GM11168 (cell line): ENCODE measurements at regions not wholly inside any gene's neighbourhood (a gene's known extent, or its start where the extent isn't known, plus 50 kb on each side); places are given as distances from the start of the nearest gene placed in this dataset.
"Not testable (repeated sequence)": the region's sequence is repeated elsewhere in the genome, so short reads cannot be mapped to it uniquely, and the experiment has no call there.

Experiments
- in situ Hi-C: fragments of 300-500 bp; cut with MboI; formaldehyde crosslinking; loops from one replicate; pipeline ENCODE4 v1.12.0; 2022; ENCODE audit warnings: low sequenced_read_pairs; ENCODE audit not compliant: unreplicated experiment

- in situ Hi-C loops = no loop called here
Observed at GRCh38 chr14:66000766-66001165, 485.4 kb upstream of the CCDC196 start.

GRCh38 chr14:66001356-66001755, 484.8 kb upstream of the CCDC196 start:
- in situ Hi-C loops = no loop called here

GRCh38 chr14:66003082-66003730, 483.0 kb upstream of the CCDC196 start:
- in situ Hi-C loops = no loop called here

GRCh38 chr14:66005900-66006434, 480.2 kb upstream of the CCDC196 start:
- in situ Hi-C loops = no loop called here

GRCh38 chr14:66008631-66009030, 477.5 kb upstream of the CCDC196 start:
- in situ Hi-C loops = no loop called here

- in situ Hi-C loops = no loop called here
Observed at GRCh38 chr14:66009089-66009488, 477.1 kb upstream of the CCDC196 start.

DNA sequence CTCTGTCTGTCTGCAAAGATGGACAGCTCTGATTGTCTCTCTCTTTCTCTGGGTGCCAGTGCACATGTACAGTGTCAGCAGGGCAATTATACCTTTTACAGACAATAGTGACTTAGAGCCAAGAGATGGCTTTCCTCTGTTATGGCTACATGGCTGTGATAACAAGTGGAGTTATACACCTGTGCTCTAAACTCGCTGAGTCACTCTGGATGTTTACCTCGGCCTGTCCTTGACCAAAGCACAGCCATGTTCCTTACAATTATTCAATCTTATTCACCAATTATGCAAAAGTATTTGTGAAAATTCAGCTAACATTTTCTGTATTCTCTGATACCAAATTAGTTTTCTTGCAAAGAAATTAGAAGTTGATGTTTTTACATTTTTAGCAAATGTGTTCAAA, 475.5 kb upstream of the CCDC196 start:
- in situ Hi-C loops = no loop called here

DNA sequence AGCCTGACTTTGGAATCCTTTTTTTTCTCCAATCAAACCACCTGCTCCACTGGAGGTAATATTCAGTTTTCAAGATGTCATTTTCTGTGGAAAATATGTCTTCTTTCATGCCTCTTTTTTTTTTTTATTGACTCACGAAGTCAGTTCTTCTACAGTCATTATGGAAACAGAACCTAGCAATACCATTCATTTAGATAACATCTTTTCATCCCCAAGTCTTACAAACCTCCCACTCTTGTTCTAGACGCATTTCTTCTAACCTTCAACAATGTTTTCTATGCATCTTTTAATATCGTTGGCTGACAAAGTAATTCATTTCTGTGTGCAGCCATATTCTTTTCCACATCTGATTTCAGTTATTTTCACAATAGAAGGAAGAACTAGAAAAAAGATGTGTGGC, 474.3 kb upstream of the CCDC196 start:
- in situ Hi-C loops = no loop called here

DNA sequence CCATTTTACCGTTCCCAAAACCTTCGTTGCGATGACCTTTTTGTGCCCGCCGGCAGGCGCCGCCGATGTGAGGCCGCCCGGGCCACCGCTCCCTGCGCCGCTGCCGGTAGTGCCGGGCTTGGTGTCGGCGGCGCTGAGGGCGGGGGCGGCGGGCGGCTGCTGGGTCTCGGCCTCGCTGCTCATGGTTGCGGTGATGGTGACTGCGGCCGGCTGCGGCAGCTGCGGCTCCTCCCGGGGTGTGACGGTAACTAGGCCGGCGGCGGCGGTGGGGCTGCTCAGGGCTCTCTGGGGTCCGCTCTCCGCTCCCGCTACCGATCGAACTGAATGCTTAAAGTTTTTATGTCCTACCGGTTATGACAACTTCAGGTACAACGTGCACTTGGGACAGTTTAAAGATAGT, 472.6 kb upstream of the CCDC196 start:
- in situ Hi-C loops = not testable (repeated sequence)

DNA sequence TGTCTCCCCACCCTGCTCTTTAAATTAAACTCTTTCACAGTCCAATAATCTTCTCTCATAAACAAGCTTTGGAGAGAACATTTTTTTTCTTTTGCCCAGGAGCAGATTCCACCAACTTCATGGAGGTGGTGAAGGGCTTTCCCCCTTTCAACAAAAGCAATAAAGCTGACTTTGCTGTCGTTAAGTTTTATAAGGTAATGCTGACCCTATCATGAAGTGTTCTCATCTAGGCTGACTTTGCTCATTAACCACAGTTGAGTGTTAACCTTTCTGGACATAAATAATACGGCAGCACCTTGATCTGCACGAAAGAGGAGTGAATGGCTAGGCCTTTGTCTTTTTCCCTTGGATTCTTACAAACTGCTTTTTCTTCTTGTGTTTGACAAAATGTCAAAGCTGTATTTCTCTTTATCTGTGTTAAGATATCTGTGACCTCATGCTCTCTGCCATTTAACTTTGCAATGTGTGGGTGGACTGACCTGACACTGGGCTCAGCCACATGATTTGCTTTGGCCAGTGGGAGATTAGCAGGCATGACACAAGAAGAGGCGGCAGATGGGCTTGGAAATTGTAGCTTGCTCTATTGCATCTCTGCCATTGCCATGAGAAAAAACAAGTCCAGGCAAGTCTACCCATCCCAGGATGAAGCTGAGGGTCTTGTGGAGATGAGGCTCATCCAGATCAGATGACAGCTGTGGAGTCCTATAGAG, 470.9 kb upstream of the CCDC196 start:
- in situ Hi-C loops = no loop called here

DNA sequence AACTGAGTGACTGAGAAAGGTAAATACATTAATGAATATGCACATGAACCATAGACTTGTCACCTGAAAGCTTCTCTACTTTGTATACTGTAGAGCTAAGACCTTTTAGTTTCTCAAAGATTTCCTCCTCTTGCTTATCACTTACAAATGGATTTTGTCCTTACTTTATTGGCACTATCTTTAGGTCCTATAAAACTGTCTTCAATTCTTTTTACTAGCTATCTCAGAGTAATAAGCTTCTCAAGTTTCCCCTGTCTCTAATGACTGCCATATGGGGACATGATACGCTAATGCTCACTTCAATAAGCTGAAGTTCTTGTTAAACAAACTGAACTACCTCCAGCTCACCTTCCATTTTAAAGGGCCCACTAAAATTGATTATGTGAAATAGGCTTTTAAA, 468.2 kb upstream of the CCDC196 start:
- in situ Hi-C loops = no loop called here

DNA sequence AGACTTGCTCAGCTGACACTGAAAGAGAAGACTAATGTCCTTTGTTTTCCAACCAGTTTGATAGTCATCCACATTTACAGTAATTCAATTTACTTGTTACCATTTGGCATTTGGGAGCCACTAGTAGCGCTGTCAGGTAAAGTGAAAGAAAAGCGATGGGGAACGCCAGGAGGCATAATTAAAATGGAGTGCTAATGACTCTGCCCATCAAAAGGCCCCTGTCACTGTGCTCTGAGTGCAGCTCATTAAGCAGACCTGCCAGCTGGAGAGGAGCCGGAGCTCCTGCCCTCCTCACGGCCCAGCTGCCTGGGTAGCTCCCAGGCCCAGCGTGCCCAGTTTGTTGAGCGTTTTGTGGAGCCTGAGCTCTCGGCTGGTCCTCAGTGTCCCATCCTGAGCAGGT, 463.6 kb upstream of the CCDC196 start:
- in situ Hi-C loops = no loop called here

DNA sequence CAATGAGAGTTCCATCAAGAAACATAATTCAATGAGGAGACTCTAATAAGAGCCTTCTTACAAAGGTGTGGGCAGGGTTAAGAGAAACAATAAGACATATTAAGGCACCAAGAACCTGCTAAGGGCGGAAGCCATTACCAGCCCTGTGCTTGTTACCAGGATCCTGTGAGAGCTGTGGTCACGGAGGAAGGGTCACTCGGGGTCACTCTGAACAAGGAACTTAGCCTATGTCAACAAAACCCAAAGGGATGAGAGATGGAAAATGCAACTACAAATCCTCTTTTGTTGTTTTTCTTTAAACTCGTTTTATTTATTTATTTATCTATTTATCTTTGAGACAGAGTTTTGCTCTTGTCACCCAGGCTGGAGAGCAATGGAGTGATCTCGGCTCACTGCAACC, 460.4 kb upstream of the CCDC196 start:
- in situ Hi-C loops = no loop called here

- in situ Hi-C loops = not testable (repeated sequence)
Observed at GRCh38 chr14:66031981-66032380, 454.2 kb upstream of the CCDC196 start.

GRCh38 chr14:66032800-66033199, 453.4 kb upstream of the CCDC196 start:
- in situ Hi-C loops = no loop called here

DNA sequence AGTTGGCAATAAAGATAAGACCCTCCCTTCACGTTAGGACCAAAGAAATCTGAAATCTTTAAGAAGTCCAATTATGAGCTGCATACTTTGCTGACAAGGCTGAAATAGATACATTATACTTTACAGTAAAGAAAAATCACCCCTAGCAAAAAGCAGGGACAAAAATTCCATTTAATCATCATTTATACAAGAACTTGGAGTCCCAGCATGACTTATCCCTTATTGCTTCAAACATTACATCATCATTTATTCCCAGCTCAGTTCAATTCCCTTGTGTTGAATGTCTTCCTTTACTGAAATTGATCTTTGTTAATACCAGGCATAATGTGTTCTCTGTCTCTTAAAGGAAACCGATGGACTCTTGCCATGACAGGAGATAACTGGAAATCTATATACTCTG, 449.6 kb upstream of the CCDC196 start:
- in situ Hi-C loops = no loop called here

DNA sequence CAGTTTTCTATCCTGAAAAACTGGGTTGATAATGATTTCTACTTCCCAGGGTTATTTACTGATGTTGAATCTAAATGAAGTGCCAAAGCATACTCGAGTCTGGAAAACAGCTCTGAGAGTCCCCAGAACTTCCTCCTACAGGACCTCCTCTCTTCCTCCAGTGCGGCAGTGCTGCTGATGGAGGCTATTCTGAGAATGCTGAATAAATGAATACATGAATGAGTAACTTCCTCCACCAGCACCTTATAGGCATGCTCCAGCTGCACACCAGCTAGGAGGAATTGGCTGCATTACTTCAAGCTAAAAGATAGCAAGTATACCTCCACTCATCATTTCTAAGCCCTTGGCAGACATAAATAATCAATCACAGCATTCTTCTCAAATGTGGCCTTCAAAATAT, 448.8 kb upstream of the CCDC196 start:
- in situ Hi-C loops = no loop called here

DNA sequence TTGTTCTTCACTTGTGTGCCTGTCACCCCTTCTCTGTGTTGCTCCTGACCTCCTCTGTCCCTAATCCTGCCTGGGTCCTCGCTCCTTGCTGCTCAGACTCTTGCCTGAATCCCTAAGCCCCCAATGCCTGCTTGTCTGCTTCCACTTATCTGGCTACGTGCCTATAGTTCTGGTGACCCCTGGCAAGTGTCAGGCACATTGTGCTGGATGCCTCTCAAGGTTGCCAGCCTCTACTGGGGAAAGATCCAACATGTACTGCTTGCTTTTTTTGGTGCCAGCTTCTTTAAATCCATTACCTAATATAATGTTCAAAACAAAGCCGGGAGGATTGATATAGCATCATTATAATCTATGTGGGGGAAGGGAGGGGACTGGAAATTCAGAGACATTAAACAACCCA, 448.0 kb upstream of the CCDC196 start:
- in situ Hi-C loops = no loop called here

DNA sequence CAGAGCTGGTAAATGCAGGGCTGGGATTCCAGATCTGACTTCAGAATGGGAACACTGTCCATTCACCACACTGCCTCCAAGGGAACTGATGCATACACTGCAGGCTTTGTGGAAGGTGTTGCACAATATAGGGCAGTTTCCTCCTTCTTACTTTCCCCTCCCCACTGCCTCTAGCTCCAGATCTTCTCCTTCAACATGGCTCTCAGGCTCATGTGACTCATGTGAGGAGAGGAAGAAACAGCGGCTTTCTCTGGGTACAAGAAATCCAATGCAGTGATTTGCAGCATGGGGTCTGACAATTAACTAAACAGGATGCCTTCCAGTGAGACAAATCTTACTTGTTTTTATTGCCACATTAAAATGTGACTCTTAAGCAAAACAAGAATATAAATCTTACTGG, 447.6 kb upstream of the CCDC196 start:
- in situ Hi-C loops = no loop called here

DNA sequence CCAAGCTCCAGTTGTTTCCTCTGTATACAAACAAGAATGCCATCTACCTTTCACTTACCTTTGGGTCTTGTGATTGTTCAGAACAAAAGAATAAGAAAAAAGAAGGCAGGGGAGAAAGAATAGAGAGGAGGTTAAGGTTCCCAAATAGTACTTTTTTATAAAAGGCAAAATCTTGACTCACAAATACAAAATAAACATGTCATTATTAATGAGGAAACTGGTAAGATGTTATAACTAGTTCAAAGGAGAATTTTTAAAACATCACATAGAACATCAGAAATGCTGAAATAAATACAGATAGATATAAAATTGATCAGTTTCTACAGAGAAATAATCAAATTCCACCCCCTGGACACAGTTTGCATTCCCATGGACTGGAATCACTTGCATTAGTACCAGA, 446.7 kb upstream of the CCDC196 start:
- in situ Hi-C loops = no loop called here

GRCh38 chr14:66041582-66041981, 444.6 kb upstream of the CCDC196 start:
- in situ Hi-C loops = no loop called here

DNA sequence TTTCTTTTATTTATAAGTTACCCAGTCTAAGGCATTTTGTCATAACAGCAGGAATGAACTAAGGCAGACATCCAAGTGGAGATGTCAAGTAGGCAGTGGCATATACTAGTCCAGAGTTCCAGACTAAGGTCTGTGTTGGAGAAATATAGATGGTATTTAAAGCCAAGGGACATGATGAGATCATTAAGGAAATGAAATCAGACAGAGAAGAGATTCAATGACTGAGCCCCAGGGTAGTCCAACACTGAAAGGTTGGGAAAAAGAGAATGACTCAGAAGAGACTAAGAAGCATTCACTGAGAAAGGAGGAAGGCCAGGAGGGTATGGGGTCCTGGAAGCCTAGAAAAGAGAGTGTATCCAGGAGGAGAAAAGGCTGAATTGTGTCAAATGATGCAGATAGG, 442.2 kb upstream of the CCDC196 start:
- in situ Hi-C loops = no loop called here
